ENCODE measurements at regions not wholly inside any gene's neighbourhood (a gene's known extent, or its start where the extent isn't known, plus 50 kb on each side); places are given as distances from the start of the nearest gene placed in this dataset.

DNA sequence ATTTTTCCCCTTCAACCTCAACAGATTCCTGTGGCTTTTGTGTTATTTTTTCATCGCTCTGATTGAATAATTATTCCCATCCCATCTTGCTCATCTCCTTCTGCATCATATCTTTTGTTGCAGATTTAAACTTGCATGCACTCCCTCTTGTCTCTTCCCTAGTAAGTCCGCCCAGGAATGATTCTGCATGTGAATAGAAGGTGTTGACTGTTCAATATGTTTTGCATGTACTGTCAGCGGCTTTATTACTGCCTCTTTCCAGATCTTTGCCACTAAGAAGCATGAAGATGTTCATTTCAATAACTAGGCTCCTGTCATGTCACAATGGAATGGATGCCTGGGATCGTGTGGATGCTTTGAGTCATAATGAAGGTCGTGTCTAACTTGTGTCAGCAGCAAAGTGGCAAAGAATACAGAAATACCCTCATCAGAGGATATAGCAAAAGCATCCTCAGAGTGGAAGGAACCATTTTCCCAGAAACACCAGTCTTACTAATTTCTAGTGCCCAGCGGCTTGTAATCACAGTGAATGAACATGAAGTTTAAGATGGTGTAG, 62.6 kb upstream of the SEM1 start:
- no peak for TF ChIP-seq ATF3 (IDR thresholded peaks at IDR 0.05)
- TF ChIP-seq CBX3 (IDR thresholded peaks at IDR 0.05; ENCODE audit: low read depth), result no peak
- no peak for TF ChIP-seq ZBTB33 (IDR thresholded peaks at IDR 0.05; ENCODE audit: extremely low read depth, insufficient replicate concordance, low read length)
- TF ChIP-seq EZH2phosphoT487 (IDR thresholded peaks at IDR 0.05; ENCODE audit: borderline replicate concordance), result no peak
- TF ChIP-seq MAX (IDR thresholded peaks at IDR 0.05), result no peak
- no peak for TF ChIP-seq SIN3A (IDR thresholded peaks at IDR 0.05; ENCODE audit: low read depth)
- TF ChIP-seq ELF1 (IDR thresholded peaks at IDR 0.05; ENCODE audit: borderline replicate concordance, low read depth), result no peak
- no peak for TF ChIP-seq ZFX (IDR thresholded peaks at IDR 0.05)
- TF ChIP-seq JUND (IDR thresholded peaks at IDR 0.05), result no peak
- TF ChIP-seq EZH2 (IDR thresholded peaks at IDR 0.05), result no peak
- TF ChIP-seq, protein P1, sequence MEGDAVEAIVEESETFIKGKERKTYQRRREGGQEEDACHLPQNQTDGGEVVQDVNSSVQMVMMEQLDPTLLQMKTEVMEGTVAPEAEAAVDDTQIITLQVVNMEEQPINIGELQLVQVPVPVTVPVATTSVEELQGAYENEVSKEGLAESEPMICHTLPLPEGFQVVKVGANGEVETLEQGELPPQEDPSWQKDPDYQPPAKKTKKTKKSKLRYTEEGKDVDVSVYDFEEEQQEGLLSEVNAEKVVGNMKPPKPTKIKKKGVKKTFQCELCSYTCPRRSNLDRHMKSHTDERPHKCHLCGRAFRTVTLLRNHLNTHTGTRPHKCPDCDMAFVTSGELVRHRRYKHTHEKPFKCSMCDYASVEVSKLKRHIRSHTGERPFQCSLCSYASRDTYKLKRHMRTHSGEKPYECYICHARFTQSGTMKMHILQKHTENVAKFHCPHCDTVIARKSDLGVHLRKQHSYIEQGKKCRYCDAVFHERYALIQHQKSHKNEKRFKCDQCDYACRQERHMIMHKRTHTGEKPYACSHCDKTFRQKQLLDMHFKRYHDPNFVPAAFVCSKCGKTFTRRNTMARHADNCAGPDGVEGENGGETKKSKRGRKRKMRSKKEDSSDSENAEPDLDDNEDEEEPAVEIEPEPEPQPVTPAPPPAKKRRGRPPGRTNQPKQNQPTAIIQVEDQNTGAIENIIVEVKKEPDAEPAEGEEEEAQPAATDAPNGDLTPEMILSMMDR (IDR thresholded peaks at IDR 0.05 in 2 of 3, conservative IDR thresholded peaks at IDR 0.05 in 1 of 3; ENCODE audit: borderline replicate concordance in 1 of 3, insufficient read depth in 1 of 3, low read depth in 2 of 3, low read length in 2 of 3), result no peak
- TF ChIP-seq CEBPB (IDR thresholded peaks at IDR 0.05; ENCODE audit: low read depth), result no peak
- no peak for TF ChIP-seq FOSL1 (IDR thresholded peaks at IDR 0.05; ENCODE audit: low read depth)
- TF ChIP-seq RAD21 (IDR thresholded peaks at IDR 0.05; ENCODE audit: low read depth), result no peak
- no peak for TF ChIP-seq SRF (IDR thresholded peaks at IDR 0.05; ENCODE audit: low read depth)
- no peak for TF ChIP-seq YY1 (IDR thresholded peaks at IDR 0.05; ENCODE audit: extremely low read depth, insufficient replicate concordance, low read depth, low read length)
- TF ChIP-seq EGR1 (IDR thresholded peaks at IDR 0.05; ENCODE audit: low read depth), result no peak
- Histone ChIP-seq H3K4me1 (ENCODE audit: control insufficient read depth in 1 of 2, insufficient read depth in 2 of 2, low read length in 2 of 2) (no peaks in the 10 kb centered on the region), H3K9me3 (ENCODE audit: control insufficient read depth in 1 of 2, insufficient read depth in 1 of 2, low read depth in 1 of 2, low read length in 2 of 2) (no peaks in the 10 kb centered on the region), H3K9ac (ENCODE audit: low read length) (no peak overlapping the region), H3K36me3 (ENCODE audit: control insufficient read depth in 1 of 2, insufficient read depth in 2 of 2, low read length in 2 of 2) (no peaks in the 10 kb centered on the region), H3K79me2 (ENCODE audit: insufficient read depth, low read length) (no peaks in the 10 kb centered on the region), H3K4me2 (ENCODE audit: low read length) (no peak overlapping the region), H3K27ac (ENCODE audit: low read depth, low read length) (no peak overlapping the region), H2AFZ (ENCODE audit: low read depth, low read length, poor library complexity, severe bottlenecking) (no peak overlapping the region), H3K4me3 (replicated peaks in 1 of 2; ENCODE audit: low read depth in 1 of 2, low read length in 2 of 2) (no peak overlapping the region), H3K27me3 (ENCODE audit: insufficient read depth, low read length) (peaks cover 43% of the 10 kb centered on the region), H4K20me1 (ENCODE audit: insufficient read depth) (no peaks in the 10 kb centered on the region), H3K9me2 (ENCODE audit: insufficient read depth) (no peaks in the 10 kb centered on the region)
- BruUV-seq (replicated peaks), result no TSS peak
- ATAC-seq (no peak), DNase-seq (ENCODE audit: low read depth, low spot score) (no peak)
- ChIA-PET CTCF (no interaction called here), RAD21 (ENCODE audit: low non-redundant PET in 1 of 2, low total read pairs in 2 of 2, uncharacterized antibody in 2 of 2, unreplicated experiment in 2 of 2) (no interaction called here), POLR2A (no interaction called here)
- intact Hi-C loops (cut with micrococcal nuclease), result no loop called here
